ENCODE measurements at regions not wholly inside any gene's neighbourhood (a gene's known extent, or its start where the extent isn't known, plus 50 kb on each side); places are given as distances from the start of the nearest gene placed in this dataset.

GRCh38 chr16:18060351-18060750, 276.2 kb downstream of the NPIPA8 start:
- FAIRE-seq, result no peak
- no peak for DNase-seq (ENCODE audit: low spot score)

GRCh38 chr16:18059577-18059976, 277.0 kb downstream of the NPIPA8 start:
- DNase-seq (ENCODE audit: low spot score) (no peak), FAIRE-seq (no peak)

GRCh38 chr16:18059089-18059488, 277.4 kb downstream of the NPIPA8 start:
- DNase-seq (ENCODE audit: low spot score) (no peak), FAIRE-seq (no peak)

GRCh38 chr16:18055411-18055916, 281.1 kb downstream of the NPIPA8 start:
- FAIRE-seq (no peak), DNase-seq (ENCODE audit: low spot score) (no peak)

- no peak for DNase-seq (ENCODE audit: low spot score)
Observed at GRCh38 chr16:18050777-18051176, 285.8 kb downstream of the NPIPA8 start.

GRCh38 chr16:18050234-18050633, 286.3 kb downstream of the NPIPA8 start:
- DNase-seq (ENCODE audit: low spot score) (no peak), FAIRE-seq (no peak)

More at GRCh38 chr16:18050777-18051176, 285.8 kb downstream of the NPIPA8 start:
- no peak for FAIRE-seq

GRCh38 chr16:18049547-18050133, 286.9 kb downstream of the NPIPA8 start:
- no peak for DNase-seq (ENCODE audit: low spot score)
- no peak for FAIRE-seq

GRCh38 chr16:18048853-18049546, 287.5 kb downstream of the NPIPA8 start:
- DNase-seq (ENCODE audit: low spot score) (no peak), FAIRE-seq (no peak)

- DNase-seq (ENCODE audit: low spot score) (no peak), FAIRE-seq (no peak)
Observed at GRCh38 chr16:18047761-18048160, 288.8 kb downstream of the NPIPA8 start.

GRCh38 chr16:18045356-18045755, 291.2 kb downstream of the NPIPA8 start:
- no peak for FAIRE-seq
- no peak for DNase-seq (ENCODE audit: low spot score)

GRCh38 chr16:18041864-18042834, 294.4 kb downstream of the NPIPA8 start:
- no peak for DNase-seq (ENCODE audit: low spot score)
- no peak for FAIRE-seq

GRCh38 chr16:18039931-18040330, 296.6 kb downstream of the NPIPA8 start:
- FAIRE-seq (no peak), DNase-seq (ENCODE audit: low spot score) (no peak)

GRCh38 chr16:18037051-18037450, 299.5 kb downstream of the NPIPA8 start:
- FAIRE-seq (no peak), DNase-seq (ENCODE audit: low spot score) (no peak)

- DNase-seq (ENCODE audit: low spot score) (no peak), FAIRE-seq (no peak)
Observed at GRCh38 chr16:18024611-18025010, 311.9 kb downstream of the NPIPA8 start.

GRCh38 chr16:18018376-18018775, 318.2 kb downstream of the NPIPA8 start:
- FAIRE-seq (no peak), DNase-seq (ENCODE audit: low spot score) (no peak)

- no peak for FAIRE-seq
Observed at GRCh38 chr16:18013863-18014262, 322.7 kb downstream of the NPIPA8 start.

GRCh38 chr16:18008356-18008755, 328.2 kb downstream of the NPIPA8 start:
- FAIRE-seq (no peak), DNase-seq (ENCODE audit: low spot score) (no peak)

More at GRCh38 chr16:18013863-18014262, 322.7 kb downstream of the NPIPA8 start:
- DNase-seq (ENCODE audit: low spot score), result no peak

- FAIRE-seq (no peak), DNase-seq (ENCODE audit: low spot score) (no peak)
Observed at GRCh38 chr16:18003033-18003432, 333.5 kb downstream of the NPIPA8 start.

- no peak for DNase-seq (ENCODE audit: low spot score)
- FAIRE-seq, result no peak
Observed at GRCh38 chr16:17998996-17999395, 337.5 kb downstream of the NPIPA8 start.

- no peak for DNase-seq (ENCODE audit: low spot score)
- no peak for FAIRE-seq
Observed at GRCh38 chr16:17998550-17998949, 338.0 kb downstream of the NPIPA8 start.

GRCh38 chr16:17994027-17994426, 342.5 kb downstream of the NPIPA8 start:
- no peak for FAIRE-seq
- no peak for DNase-seq (ENCODE audit: low spot score)

- DNase-seq (ENCODE audit: low spot score) (no peak), FAIRE-seq (peak; percentile 5)
Observed at GRCh38 chr16:17992416-17992815, 344.1 kb downstream of the NPIPA8 start.

Data from urothelium cell line (cell line).